Mesenchymal stem cell (in vitro differentiated cells and primary cell): ENCODE measurements at regions not wholly inside any gene's neighbourhood (a gene's known extent, or its start where the extent isn't known, plus 50 kb on each side); places are given as distances from the start of the nearest gene placed in this dataset.

Experiments
- DNase-seq: peaks from one replicate; pipeline ENCODE4 v3.0.0-alpha.2; 2013
- H2AFZ ChIP-seq: one replicate; pipeline ENCODE4 v1.6.1; 2013; ENCODE audit warnings: low read depth, mild to moderate bottlenecking, control low read depth, inconsistent platforms, low read length, moderate library complexity
- H2AK5ac ChIP-seq: 2 replicates; pipeline ENCODE4 v1.6.1; 2013; ENCODE audit warnings: low read length, moderate library complexity, mild to moderate bottlenecking, inconsistent platforms; ENCODE audit not compliant: severe bottlenecking
- H2BK120ac ChIP-seq: one replicate; pipeline ENCODE4 v1.6.1; 2013; ENCODE audit warnings: low read depth, mild to moderate bottlenecking, inconsistent platforms, low read length, moderate library complexity
- H2BK12ac ChIP-seq, 2 experiments: one replicate each; pipeline ENCODE4 v1.6.1; 2013; ENCODE audit warnings: inconsistent platforms in 2 of 2, low read length in 2 of 2, mild to moderate bottlenecking in 2 of 2, moderate library complexity in 2 of 2, control low read depth in 1 of 2
- H2BK15ac ChIP-seq: one replicate; pipeline ENCODE4 v1.6.1; 2013; ENCODE audit warnings: mild to moderate bottlenecking, low read depth, inconsistent platforms; ENCODE audit not compliant: poor library complexity, severe bottlenecking
- H2BK5ac ChIP-seq: 2 replicates; pipeline ENCODE4 v1.6.1; 2013; ENCODE audit warnings: low read depth, mild to moderate bottlenecking, low read length, control low read depth, inconsistent platforms; ENCODE audit not compliant: poor library complexity, severe bottlenecking
- H3K14ac ChIP-seq, 2 experiments: one replicate each; pipeline ENCODE4 v1.6.1; 2013; ENCODE audit warnings: inconsistent platforms in 2 of 2, low read length in 2 of 2, control low read depth in 1 of 2, mild to moderate bottlenecking in 1 of 2, moderate library complexity in 1 of 2
- H3K18ac ChIP-seq, 2 experiments: one replicate each; pipeline ENCODE4 v1.6.1; 2013; ENCODE audit warnings: inconsistent platforms in 2 of 2, low read length in 2 of 2, control low read depth in 1 of 2, low read depth in 1 of 2, mild to moderate bottlenecking in 1 of 2
- H3K23ac ChIP-seq, 2 experiments: one replicate each; pipeline ENCODE4 v1.6.1; 2013; ENCODE audit warnings: inconsistent platforms in 2 of 2, low read length in 2 of 2, mild to moderate bottlenecking in 2 of 2, moderate library complexity in 2 of 2, control low read depth in 1 of 2
- H3K27ac ChIP-seq: 2 replicates; pipeline ENCODE4 v1.5.1; 2013; ENCODE audit warnings: mild to moderate bottlenecking, moderate library complexity, low read length, control low read depth, inconsistent platforms; ENCODE audit not compliant: poor library complexity, severe bottlenecking
- H3K27me3 ChIP-seq, 2 experiments: 2 replicates each; pipeline versions ENCODE4 v1.6.1 to v1.7.0; 2013; ENCODE audit warnings: low read length in 2 of 2, mild to moderate bottlenecking in 2 of 2, moderate library complexity in 2 of 2, control low read depth in 1 of 2, inconsistent platforms in 1 of 2; ENCODE audit not compliant: control insufficient read depth in 1 of 2, insufficient read depth in 1 of 2
- H3K36me3 ChIP-seq, 2 experiments: 2 replicates each; pipeline versions ENCODE4 v1.6.1 to v1.7.0; 2013; ENCODE audit warnings: low read length in 2 of 2, control low read depth in 1 of 2, inconsistent platforms in 1 of 2, low read depth in 1 of 2, mild to moderate bottlenecking in 1 of 2; ENCODE audit not compliant: insufficient read depth in 2 of 2, control insufficient read depth in 1 of 2
- H3K4ac ChIP-seq, 2 experiments: one replicate each; pipeline ENCODE4 v1.6.1; 2013; ENCODE audit warnings: inconsistent platforms in 2 of 2, low read length in 2 of 2, mild to moderate bottlenecking in 2 of 2, moderate library complexity in 2 of 2, control low read depth in 1 of 2, low read depth in 1 of 2
- H3K4me1 ChIP-seq: 2 replicates; pipeline ENCODE4 v1.6.1; 2013; ENCODE audit warnings: low read depth, low read length, control low read depth; ENCODE audit not compliant: control insufficient read depth, insufficient read depth
- H3K4me2 ChIP-seq: 2 replicates; pipeline ENCODE4 v1.6.1; 2013; ENCODE audit warnings: low read length, mild to moderate bottlenecking, inconsistent platforms; ENCODE audit not compliant: poor library complexity, severe bottlenecking
- H3K4me3 ChIP-seq, 2 experiments: 2 replicates each; pipeline versions ENCODE4 v1.5.1 to v1.7.0; 2013; ENCODE audit warnings: low read length in 2 of 2, mild to moderate bottlenecking in 2 of 2, control low read depth in 1 of 2, low read depth in 1 of 2; ENCODE audit not compliant: insufficient read depth in 1 of 2
- H3K79me1 ChIP-seq: replicated peaks from 2 replicates; pipeline ENCODE4 v1.6.1; 2013; ENCODE audit warnings: mild to moderate bottlenecking, control low read depth, low read length, inconsistent platforms; ENCODE audit not compliant: poor library complexity, severe bottlenecking
- H3K9ac ChIP-seq: 2 replicates; pipeline ENCODE4 v1.7.0; 2013; ENCODE audit warnings: mild to moderate bottlenecking, low read length, moderate library complexity
- H3K9me3 ChIP-seq: 2 replicates; pipeline ENCODE4 v1.7.0; 2013; ENCODE audit warnings: mild to moderate bottlenecking, low read length; ENCODE audit not compliant: control insufficient read depth
- H4K8ac ChIP-seq: one replicate; pipeline ENCODE4 v1.6.1; 2013; ENCODE audit warnings: inconsistent platforms, mild to moderate bottlenecking, low read length, moderate library complexity
- H4K91ac ChIP-seq: one replicate; pipeline ENCODE4 v1.6.1; 2013; ENCODE audit warnings: mild to moderate bottlenecking, low read length, inconsistent platforms
- WGBS: methylation state at CpG from one replicate; pipeline ENCODE4 v1.1.7; 2013; ENCODE audit warnings: mixed read lengths; 5-methylcytosine and 5-hydroxymethylcytosine counted together

GRCh38 chr18:24776019-24776418, 315.6 kb downstream of the HRH4 start:
- Histone ChIP-seq H4K91ac (no peak overlapping the region), H3K18ac (no peak overlapping the region)
- DNase-seq: no peak

GRCh38 chr18:24778810-24779418, 318.5 kb downstream of the HRH4 start:
- Histone ChIP-seq H3K9ac (no peak overlapping the region), H3K23ac (no peak overlapping the region), H2BK5ac (no peak overlapping the region), H3K4me2 (no peak overlapping the region), H2BK12ac (peak overlapping the region in 1 of 2 experiments; percentile 63), H3K4me3 (no peak overlapping the region), H2BK120ac (no peak overlapping the region), H3K14ac (no peak overlapping the region), H2AFZ (no peak overlapping the region), H4K91ac (no peak overlapping the region), H3K27me3 (peaks cover 0 to 5% of the 10 kb centered on the region in 2 experiments), H3K9me3 (no peaks in the 10 kb centered on the region), H2AK5ac (no peak overlapping the region), H3K27ac (no peak overlapping the region), H3K18ac (no peak overlapping the region), H4K8ac (no peak overlapping the region), H3K4me1 (no peaks in the 10 kb centered on the region), H3K79me1 (no peaks in the 10 kb centered on the region), H3K4ac (no peak overlapping the region), H2BK15ac (no peak overlapping the region), H3K36me3 (no peaks in the 10 kb centered on the region)
- 73% methylated on average over 5 of the region's 6 CpGs for WGBS
- DNase-seq: no peak

More at GRCh38 chr18:24776019-24776418, 315.6 kb downstream of the HRH4 start:
- Histone ChIP-seq H3K36me3 (no peaks in the 10 kb centered on the region), H2AFZ (no peak overlapping the region), H3K14ac (no peak overlapping the region), H2BK5ac (no peak overlapping the region), H2BK12ac (no peak overlapping the region), H2BK120ac (no peak overlapping the region), H3K27me3 (no peaks in the 10 kb centered on the region), H3K4me1 (no peaks in the 10 kb centered on the region), H2BK15ac (no peak overlapping the region), H3K4me2 (no peak overlapping the region), H3K9me3 (no peaks in the 10 kb centered on the region), H3K4ac (no peak overlapping the region), H3K27ac (no peak overlapping the region), H3K23ac (no peak overlapping the region), H3K9ac (no peak overlapping the region), H3K79me1 (no peaks in the 10 kb centered on the region), H3K4me3 (no peak overlapping the region), H4K8ac (no peak overlapping the region), H2AK5ac (no peak overlapping the region)

DNA sequence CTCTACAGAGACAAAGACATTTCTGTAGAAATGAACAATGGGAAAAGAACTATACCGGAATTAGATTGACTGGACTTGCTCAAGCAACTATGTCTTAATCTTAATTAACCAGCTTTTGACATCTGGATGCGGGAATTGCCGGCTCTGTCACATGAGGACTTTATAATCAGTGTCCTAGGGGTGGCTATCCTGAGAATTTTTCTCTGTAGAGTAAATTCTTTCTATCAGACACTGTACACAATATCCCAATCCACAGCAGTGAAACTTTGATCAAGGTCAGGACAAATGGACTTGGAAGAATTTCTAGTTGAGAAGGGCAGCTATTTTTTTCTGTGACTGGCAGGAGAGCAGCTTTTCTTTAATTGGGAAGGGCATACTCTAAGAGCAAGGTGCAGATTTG, 322.1 kb downstream of the HRH4 start:
- Histone ChIP-seq H3K4me1 (no peaks in the 10 kb centered on the region), H2BK120ac (no peak overlapping the region), H3K36me3 (no peaks in the 10 kb centered on the region), H2AK5ac (no peak overlapping the region), H4K91ac (no peak overlapping the region), H3K18ac (no peak overlapping the region), H3K4me3 (no peak overlapping the region), H2BK12ac (no peak overlapping the region), H3K14ac (no peak overlapping the region), H3K4me2 (no peak overlapping the region), H2BK15ac (no peak overlapping the region), H3K9me3 (no peaks in the 10 kb centered on the region), H3K23ac (no peak overlapping the region), H3K79me1 (no peaks in the 10 kb centered on the region), H3K4ac (no peak overlapping the region), H3K27me3 (peaks cover 0 to 10% of the 10 kb centered on the region in 2 experiments), H2BK5ac (no peak overlapping the region), H4K8ac (no peak overlapping the region), H2AFZ (no peak overlapping the region), H3K27ac (no peak overlapping the region), H3K9ac (no peak overlapping the region)
- DNase-seq: no peak
- WGBS: 100% methylated on average over 3 of the region's 3 CpGs

DNA sequence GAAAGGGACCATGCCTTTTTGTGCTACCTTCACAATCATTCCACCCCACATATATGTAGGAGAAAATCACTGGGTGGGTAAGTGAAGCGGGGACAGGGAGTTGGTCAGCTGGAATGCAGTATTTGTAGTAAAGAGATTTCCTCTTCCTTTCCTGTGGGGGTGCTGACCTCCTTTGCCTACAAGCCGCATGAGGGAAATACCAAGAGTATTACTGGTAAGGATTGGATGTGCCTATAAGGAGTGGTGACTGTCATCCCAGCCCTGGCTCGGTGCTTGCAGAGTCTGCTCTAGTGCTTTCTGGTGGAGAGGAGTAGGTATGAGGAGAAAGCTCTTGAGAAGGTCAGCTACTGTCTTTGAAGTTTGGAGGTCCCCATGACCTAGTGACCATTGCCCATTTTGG, 324.6 kb downstream of the HRH4 start:
- H3K4me1 ChIP-seq: no peaks in the 10 kb centered on the region
- H3K14ac ChIP-seq: no peak overlapping the region
- 68% methylated on average over 3 of the region's 3 CpGs for WGBS

More for the DNA sequence above, 324.6 kb downstream of the HRH4 start:
- Histone ChIP-seq H2BK12ac (no peak overlapping the region), H3K4ac (no peak overlapping the region), H2BK120ac (no peak overlapping the region), H3K4me3 (no peak overlapping the region), H3K23ac (no peak overlapping the region), H3K79me1 (no peaks in the 10 kb centered on the region), H3K27me3 (peaks cover 0 to 10% of the 10 kb centered on the region in 2 experiments), H3K27ac (no peak overlapping the region), H2AFZ (no peak overlapping the region), H2BK15ac (no peak overlapping the region), H3K9ac (no peak overlapping the region), H3K9me3 (peaks cover 2% of the 10 kb centered on the region), H4K8ac (no peak overlapping the region), H3K18ac (no peak overlapping the region), H2AK5ac (no peak overlapping the region), H3K4me2 (no peak overlapping the region), H3K36me3 (no peaks in the 10 kb centered on the region), H2BK5ac (no peak overlapping the region), H4K91ac (no peak overlapping the region)
- no peak for DNase-seq
